Muscle of leg (tissue), 3 donors: ENCODE measurements at regions not wholly inside any gene's neighbourhood (a gene's known extent, or its start where the extent isn't known, plus 50 kb on each side); places are given as distances from the start of the nearest gene placed in this dataset.

Experiments used
- DNase-seq: peaks from one replicate; pipeline ENCODE4 v3.0.0; 2013
- H3K27ac ChIP-seq: one replicate; pipeline ENCODE4 v1.5.1; 2013; ENCODE audit warnings: mild to moderate bottlenecking, low read length, control low read depth
- H3K27me3 ChIP-seq: one replicate; pipeline ENCODE4 v1.6.1; 2013; ENCODE audit warnings: low read length; ENCODE audit not compliant: control insufficient read depth, insufficient read depth
- H3K36me3 ChIP-seq: one replicate; pipeline ENCODE4 v1.6.1; 2013; ENCODE audit warnings: low read length; ENCODE audit not compliant: control insufficient read depth, insufficient read depth
- H3K4me1 ChIP-seq: one replicate; pipeline ENCODE4 v1.6.1; 2013; ENCODE audit warnings: low read length; ENCODE audit not compliant: control insufficient read depth, insufficient read depth
- H3K4me3 ChIP-seq: one replicate; pipeline ENCODE4 v1.5.1; 2013; ENCODE audit warnings: low read length, control low read depth
- H3K9me3 ChIP-seq: replicated peaks from 2 replicates; pipeline ENCODE4 v1.6.1; 2013; ENCODE audit warnings: low read depth, low read length; ENCODE audit not compliant: control insufficient read depth
- WGBS: methylation state at CpG from one replicate; pipeline ENCODE4 v1.1.5; 2013; ENCODE audit warnings: missing lambda C conversion rate; ENCODE audit not compliant: insufficient coverage; 5-methylcytosine and 5-hydroxymethylcytosine counted together

GRCh38 chr9:90948156-90948555, 146.5 kb downstream of the SYK start:
- DNase-seq = no peak
- no peaks in the 10 kb centered on the region for H3K4me1 ChIP-seq
- no peak overlapping the region for H3K4me3 ChIP-seq
- no peaks in the 10 kb centered on the region for H3K36me3 ChIP-seq
- peaks cover 6% of the 10 kb centered on the region for H3K27me3 ChIP-seq
- H3K27ac ChIP-seq = no peak overlapping the region
- 63% methylated on average over 3 of the region's 6 CpGs for WGBS
- no peaks in the 10 kb centered on the region for H3K9me3 ChIP-seq

GRCh38 chr9:90950600-90950999, 149.0 kb downstream of the SYK start:
- H3K27me3 ChIP-seq = peaks cover 4% of the 10 kb centered on the region
- no CpG with 5 or more reads among the region's 3 CpGs for WGBS
- DNase-seq = no peak
- no peak overlapping the region for H3K27ac ChIP-seq
- H3K9me3 ChIP-seq = no peaks in the 10 kb centered on the region
- no peaks in the 10 kb centered on the region for H3K36me3 ChIP-seq
- H3K4me1 ChIP-seq = no peaks in the 10 kb centered on the region
- no peak overlapping the region for H3K4me3 ChIP-seq

DNA sequence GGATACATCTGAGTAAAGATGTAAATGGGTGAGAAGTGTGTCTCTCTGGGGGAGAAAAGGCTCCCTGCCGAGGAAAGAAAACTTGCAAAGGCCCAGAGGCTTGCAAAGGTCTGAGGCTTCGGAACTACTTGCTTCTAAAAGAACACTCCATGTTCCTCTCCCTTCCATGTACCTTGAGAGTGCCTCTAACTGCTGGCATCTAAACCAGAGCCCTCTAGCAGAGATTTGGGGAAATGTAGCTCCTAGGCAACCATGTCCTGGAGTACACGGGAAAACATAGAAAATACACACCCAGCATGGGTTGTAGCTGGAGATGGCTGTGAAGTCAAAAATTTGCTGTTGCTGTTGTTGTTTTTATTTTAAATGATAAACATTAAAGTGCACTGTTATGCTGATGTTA, 151.6 kb downstream of the SYK start:
- no peak for DNase-seq
- Histone ChIP-seq H3K9me3 (no peaks in the 10 kb centered on the region), H3K36me3 (no peaks in the 10 kb centered on the region), H3K27me3 (peaks cover 4% of the 10 kb centered on the region), H3K4me1 (no peaks in the 10 kb centered on the region), H3K27ac (no peak overlapping the region), H3K4me3 (no peak overlapping the region)
- WGBS = 60% methylated on average over 1 of the region's 3 CpGs

DNA sequence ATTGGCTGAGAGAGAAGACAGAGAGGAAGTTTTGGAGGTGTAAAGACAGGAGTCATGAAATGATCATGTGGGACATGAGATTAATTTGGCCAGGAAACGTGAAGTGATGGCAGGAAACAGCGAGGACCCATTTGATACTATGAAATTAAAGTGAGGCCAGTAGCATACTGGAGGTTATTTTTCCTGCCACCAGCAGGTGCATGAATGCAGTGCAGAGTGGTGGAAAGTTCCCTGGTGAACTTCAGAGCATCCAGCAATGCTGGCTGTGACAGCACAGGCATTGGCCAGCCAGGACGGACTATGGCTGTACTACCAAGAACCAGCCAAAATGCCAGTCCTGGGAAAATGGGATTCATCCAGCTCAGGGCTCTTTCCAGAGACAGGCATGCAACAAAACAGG, 152.2 kb downstream of the SYK start:
- 70% methylated on average over 3 of the region's 3 CpGs for WGBS
- no peaks in the 10 kb centered on the region for H3K36me3 ChIP-seq
- no peak for DNase-seq
- H3K27ac ChIP-seq = no peak overlapping the region
- H3K27me3 ChIP-seq = peaks cover 4% of the 10 kb centered on the region
- no peak overlapping the region for H3K4me3 ChIP-seq
- H3K4me1 ChIP-seq = no peaks in the 10 kb centered on the region
- no peaks in the 10 kb centered on the region for H3K9me3 ChIP-seq

DNA sequence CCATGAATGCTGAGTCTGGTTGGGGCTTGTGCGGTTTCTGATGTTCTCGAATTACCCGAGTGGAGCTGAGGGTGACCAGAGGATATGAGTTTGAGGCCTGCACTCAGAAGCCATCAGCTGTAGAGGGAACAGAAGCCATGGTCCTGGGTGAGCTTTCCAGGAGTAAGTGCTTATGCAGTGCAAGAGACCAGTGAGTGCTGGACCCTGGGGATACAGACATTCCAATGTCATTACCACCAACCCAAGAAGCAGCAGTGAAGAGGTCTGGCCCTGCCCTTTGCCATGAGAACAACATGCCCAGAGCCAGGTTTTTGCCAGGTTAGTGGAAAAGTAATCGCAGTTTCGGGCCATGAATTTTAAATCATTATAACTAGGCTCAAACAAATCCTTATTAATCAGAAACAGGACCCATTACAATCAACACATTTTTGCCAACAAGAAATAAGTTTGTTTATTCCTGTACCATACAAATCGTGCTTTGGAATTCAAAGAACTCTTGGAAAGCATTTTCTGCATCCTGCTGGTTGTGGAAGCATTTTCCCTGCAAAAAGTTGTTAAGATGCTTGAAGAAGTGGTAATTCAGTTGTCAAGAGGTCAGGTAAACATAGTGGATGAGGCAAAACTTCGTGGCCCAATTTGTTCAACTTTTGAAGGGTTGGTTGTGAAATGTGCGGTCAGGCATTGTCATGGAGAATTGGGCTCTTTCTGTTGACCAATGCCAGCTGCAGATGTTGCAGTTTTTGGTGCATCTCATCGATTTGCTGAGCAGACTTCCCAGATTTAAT, 154.6 kb downstream of the SYK start:
- Histone ChIP-seq H3K4me1 (no peaks in the 10 kb centered on the region), H3K27me3 (peaks cover 3% of the 10 kb centered on the region), H3K27ac (no peak overlapping the region), H3K36me3 (no peaks in the 10 kb centered on the region), H3K9me3 (no peaks in the 10 kb centered on the region), H3K4me3 (no peak overlapping the region)
- 86% methylated on average over 6 of the region's 9 CpGs for WGBS
- no peak for DNase-seq

DNA sequence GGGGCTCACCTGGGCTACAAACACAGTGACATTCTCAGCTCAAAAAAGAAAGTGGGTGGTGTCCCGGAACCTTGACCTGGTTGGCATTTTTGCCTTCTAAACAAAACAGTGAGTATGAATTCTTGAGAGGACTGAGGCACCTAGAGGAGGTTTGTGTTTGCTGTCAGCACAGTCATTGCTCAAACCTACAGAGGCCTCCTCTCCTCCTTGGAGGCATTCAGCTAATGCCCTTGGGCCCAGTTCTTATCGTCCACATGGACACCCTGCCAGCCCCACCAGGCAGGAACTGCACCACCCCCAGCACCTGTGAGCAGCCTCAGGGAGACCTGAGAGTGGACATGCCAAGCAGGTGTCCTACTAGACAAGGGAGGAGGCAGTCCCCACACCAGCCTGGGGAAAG, 156.7 kb downstream of the SYK start:
- no peak overlapping the region for H3K4me3 ChIP-seq
- H3K27ac ChIP-seq = no peak overlapping the region
- WGBS = no CpG with 5 or more reads among the region's 2 CpGs

GRCh38 chr9:90960941-90961340, 159.3 kb downstream of the SYK start:
- WGBS = 87% methylated on average over 3 of the region's 5 CpGs
- Histone ChIP-seq H3K9me3 (no peaks in the 10 kb centered on the region), H3K4me1 (peaks cover 7% of the 10 kb centered on the region), H3K27ac (no peak overlapping the region), H3K27me3 (peaks cover 9% of the 10 kb centered on the region), H3K4me3 (no peak overlapping the region), H3K36me3 (no peaks in the 10 kb centered on the region)
- DNase-seq = no peak

More for the DNA sequence above, 156.7 kb downstream of the SYK start:
- H3K9me3 ChIP-seq = no peaks in the 10 kb centered on the region
- no peak for DNase-seq
- H3K4me1 ChIP-seq = no peaks in the 10 kb centered on the region
- H3K36me3 ChIP-seq = no peaks in the 10 kb centered on the region
- H3K27me3 ChIP-seq = peaks cover 9% of the 10 kb centered on the region

DNA sequence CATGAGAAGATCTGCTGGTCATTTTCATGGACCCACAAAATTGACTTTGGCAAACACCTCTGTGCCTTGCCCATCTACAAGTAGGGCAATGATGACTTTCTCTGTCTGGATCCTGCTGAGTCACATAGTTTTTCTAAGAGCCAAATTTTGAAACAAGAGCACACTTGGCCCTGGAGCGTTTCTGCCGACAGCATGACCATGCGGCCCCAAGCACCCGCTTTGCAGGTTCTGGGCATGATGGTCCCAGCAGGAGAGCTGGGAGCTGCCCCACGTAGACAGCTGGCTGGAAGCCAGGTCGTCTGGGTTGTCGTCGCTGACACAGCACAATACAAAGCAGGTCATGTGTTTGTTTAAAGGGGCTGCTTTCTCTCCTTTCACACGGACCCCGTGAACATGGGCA, 159.8 kb downstream of the SYK start:
- Histone ChIP-seq H3K36me3 (no peaks in the 10 kb centered on the region), H3K9me3 (no peaks in the 10 kb centered on the region), H3K4me3 (no peak overlapping the region), H3K27ac (no peak overlapping the region), H3K27me3 (peaks cover 9% of the 10 kb centered on the region), H3K4me1 (peaks cover 7% of the 10 kb centered on the region)
- 45% methylated on average over 10 of the region's 10 CpGs for WGBS
- DNase-seq = no peak

DNA sequence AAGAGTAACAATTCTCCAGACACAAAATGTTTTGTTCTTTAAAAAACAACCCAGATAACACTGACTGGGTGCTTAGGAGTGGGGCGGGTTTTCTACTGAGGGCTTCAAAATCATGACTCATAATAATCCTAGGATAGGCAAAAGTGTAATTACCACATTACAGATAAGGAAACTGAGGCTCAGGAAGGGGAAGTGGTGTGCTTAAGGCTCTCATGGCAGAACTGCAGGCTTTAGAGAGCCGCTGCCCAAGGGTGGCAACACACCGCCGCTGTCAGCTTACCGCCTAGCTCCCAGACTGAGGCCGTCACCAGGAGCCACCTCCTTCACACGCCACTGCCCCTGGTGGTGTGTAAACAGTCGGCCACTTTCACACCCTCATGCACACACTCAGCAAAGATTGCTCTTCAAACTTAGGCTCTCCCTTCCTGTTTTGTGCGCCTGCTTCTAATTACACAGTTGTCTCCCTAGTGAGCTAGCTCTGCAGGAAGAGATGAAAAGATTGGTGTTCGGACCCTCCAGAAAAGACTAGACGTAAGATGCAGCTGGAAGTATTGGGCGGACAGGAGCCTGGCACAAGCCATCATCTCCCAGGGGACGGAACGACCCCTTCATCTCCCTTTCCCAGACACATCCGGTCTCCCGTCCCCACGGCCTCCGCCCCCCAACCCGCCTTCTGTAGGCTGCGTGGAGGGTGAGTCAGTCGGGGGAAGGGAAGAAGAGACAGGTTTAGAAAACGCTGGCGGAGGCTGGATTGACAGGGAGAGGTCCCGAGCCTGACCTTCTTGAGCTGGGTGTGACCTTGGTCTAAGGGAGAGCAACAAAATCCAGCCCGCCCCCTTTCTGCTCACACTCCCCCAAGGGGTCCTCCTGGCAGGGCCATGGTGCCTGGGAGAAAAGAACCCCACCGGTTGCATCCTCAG, 162.7 kb downstream of the SYK start:
- DNase-seq = peak; percentile 21
- Histone ChIP-seq H3K27me3 (peaks cover 9% of the 10 kb centered on the region), H3K27ac (no peak overlapping the region), H3K4me1 (peaks cover 7% of the 10 kb centered on the region), H3K9me3 (no peaks in the 10 kb centered on the region), H3K36me3 (no peaks in the 10 kb centered on the region), H3K4me3 (no peak overlapping the region)
- WGBS = 59% methylated on average over 4 of the region's 26 CpGs

GRCh38 chr9:90965226-90966030, 163.8 kb downstream of the SYK start:
- DNase-seq = peak; percentile 22
- H3K36me3 ChIP-seq = no peaks in the 10 kb centered on the region

More at GRCh38 chr9:90965226-90966030, 163.8 kb downstream of the SYK start:
- peaks cover 7% of the 10 kb centered on the region for H3K4me1 ChIP-seq
- H3K4me3 ChIP-seq = no peak overlapping the region
- no peaks in the 10 kb centered on the region for H3K9me3 ChIP-seq
- H3K27ac ChIP-seq = no peak overlapping the region
- WGBS = 64% methylated on average over 6 of the region's 12 CpGs
- peaks cover 9% of the 10 kb centered on the region for H3K27me3 ChIP-seq
